Mucosa of descending colon (tissue), 3 donors: ENCODE measurements at regions not wholly inside any gene's neighbourhood (a gene's known extent, or its start where the extent isn't known, plus 50 kb on each side); places are given as distances from the start of the nearest gene placed in this dataset.

Experiments used
- ATAC-seq: fragments of 200-7000 bp; cut with Tn5 transposase; one replicate; pipeline ENCODE4 v1.9.1; 2020; ENCODE audit warnings: mild to moderate bottlenecking, moderate library complexity
- DNase-seq, 3 donors: peaks; one replicate each; pipeline ENCODE4 v3.0.0-alpha.2; 2020
- H3K36me3 ChIP-seq: fragments of 200-600 bp; one replicate; pipeline ENCODE4 v1.8.0; 2021; ENCODE audit warnings: low read depth, mild to moderate bottlenecking
- H3K4me1 ChIP-seq: fragments of 200-600 bp; one replicate; pipeline ENCODE4 v1.8.0; 2021; ENCODE audit warnings: low read depth, mild to moderate bottlenecking
- H3K4me3 ChIP-seq: fragments of 200-600 bp; one replicate; pipeline ENCODE4 v1.8.0; 2021; ENCODE audit warnings: mild to moderate bottlenecking
- H3K9me3 ChIP-seq: fragments of 200-600 bp; one replicate; pipeline ENCODE4 v1.8.0; 2021; ENCODE audit warnings: mild to moderate bottlenecking
- CTCF ChIP-seq: fragments of 200-600 bp; IDR thresholded peaks from one replicate; pipeline ENCODE4 v1.8.0; 2022; ENCODE audit warnings: antibody characterized with exemption, mild to moderate bottlenecking
- intact Hi-C, 2 donors: fragments of 100-400 bp; cut with DNase I in 1 of 2; cut with micrococcal nuclease in 1 of 2; formaldehyde crosslinking; loops; one replicate each; pipeline versions ENCODE4 v1.11.0 to v1.11.1; 2022; cut with DNase I, micrococcal nuclease
- donor health status: DM: no; HTN: no; CAD: no; lungs with moderate emphysema.
- donor health status: DM: no; HTN: no; CAD: no.
- donor health status: DM: no; HTN: yes; CAD: no.

- Histone ChIP-seq H3K9me3 (no peaks in the 10 kb centered on the region), H3K4me1 (no peaks in the 10 kb centered on the region), H3K4me3 (no peak overlapping the region), H3K36me3 (no peaks in the 10 kb centered on the region)
- DNase-seq (no peak), ATAC-seq (no peak)
- intact Hi-C loops, result no loop called here
- TF ChIP-seq CTCF, result no peak
Observed at GRCh38 chr3:132161608-132162007, 126.8 kb upstream of the CPNE4 start.

- Histone ChIP-seq H3K36me3 (no peaks in the 10 kb centered on the region), H3K9me3 (no peaks in the 10 kb centered on the region), H3K4me3 (no peak overlapping the region), H3K4me1 (no peaks in the 10 kb centered on the region)
- intact Hi-C loops, result no loop called here
- no peak for DNase-seq
- ATAC-seq, result no peak
- no peak for TF ChIP-seq CTCF
Observed at GRCh38 chr3:132164469-132165092, 129.8 kb upstream of the CPNE4 start.

GRCh38 chr3:132167870-132168269 lies 133.1 kb upstream of the CPNE4 start:
- H3K4me3 ChIP-seq, result no peak overlapping the region
- intact Hi-C loops, result no loop called here
- no peaks in the 10 kb centered on the region for H3K9me3 ChIP-seq
- DNase-seq (no peak), ATAC-seq (no peak)
- H3K4me1 ChIP-seq, result no peaks in the 10 kb centered on the region
- no peaks in the 10 kb centered on the region for H3K36me3 ChIP-seq
- no peak for TF ChIP-seq CTCF

GRCh38 chr3:132174500-132174899 lies 139.7 kb upstream of the CPNE4 start:
- Histone ChIP-seq H3K4me1 (no peaks in the 10 kb centered on the region), H3K36me3 (no peaks in the 10 kb centered on the region), H3K4me3 (no peak overlapping the region), H3K9me3 (no peaks in the 10 kb centered on the region)
- TF ChIP-seq CTCF, result no peak
- ATAC-seq (no peak), DNase-seq (no peak)
- intact Hi-C loops, result no loop called here

- Histone ChIP-seq H3K4me3 (no peak overlapping the region), H3K4me1 (no peaks in the 10 kb centered on the region), H3K36me3 (no peaks in the 10 kb centered on the region), H3K9me3 (no peaks in the 10 kb centered on the region)
- TF ChIP-seq CTCF, result no peak
- intact Hi-C loops, result no loop called here
- ATAC-seq, result peak; percentile 53
- DNase-seq, result peak in 1 of 3 donors; percentile 24
Observed at GRCh38 chr3:132180337-132180791, 136.8 kb upstream of the ACP3 start.

GRCh38 chr3:132183811-132184210 lies 133.4 kb upstream of the ACP3 start:
- H3K4me1 ChIP-seq, result no peaks in the 10 kb centered on the region
- DNase-seq (no peak), ATAC-seq (no peak)
- intact Hi-C loops, result no loop called here
- H3K36me3 ChIP-seq, result no peaks in the 10 kb centered on the region
- H3K9me3 ChIP-seq, result no peaks in the 10 kb centered on the region
- TF ChIP-seq CTCF, result no peak
- no peak overlapping the region for H3K4me3 ChIP-seq
